Liver (tissue), 8 donors: ENCODE measurements at regions not wholly inside any gene's neighbourhood (a gene's known extent, or its start where the extent isn't known, plus 50 kb on each side); places are given as distances from the start of the nearest gene placed in this dataset.

Experiments used
- DNase-seq: peaks from one replicate; pipeline ENCODE4 v3.0.0-alpha.2; 2017; ENCODE audit warnings: low spot score
- H3K27ac ChIP-seq, 2 donors: one replicate each; pipeline ENCODE4 v1.7.0; 2013; ENCODE audit warnings: inconsistent platforms in 2 of 2, low read length in 2 of 2, control low read depth in 1 of 2, low read depth in 1 of 2, mild to moderate bottlenecking in 1 of 2
- H3K27me3 ChIP-seq, 4 donors: one replicate each; pipeline versions ENCODE4 v1.6.1 to v1.7.0; 2013; ENCODE audit warnings: low read length in 3 of 4, inconsistent platforms in 1 of 4, mild to moderate bottlenecking in 1 of 4, moderate library complexity in 1 of 4; ENCODE audit not compliant: control insufficient read depth in 4 of 4, insufficient read depth in 4 of 4
- H3K36me3 ChIP-seq, 4 donors: one replicate each; pipeline versions ENCODE4 v1.6.1 to v1.7.0; 2013; ENCODE audit warnings: low read length in 3 of 4, mild to moderate bottlenecking in 3 of 4, low read depth in 1 of 4, moderate library complexity in 1 of 4; ENCODE audit not compliant: control insufficient read depth in 4 of 4, insufficient read depth in 3 of 4
- H3K4me1 ChIP-seq, 4 donors: one replicate each; pipeline versions ENCODE4 v1.6.1 to v1.7.0; 2013; ENCODE audit warnings: low read length in 3 of 4, mild to moderate bottlenecking in 3 of 4, moderate library complexity in 1 of 4; ENCODE audit not compliant: control insufficient read depth in 4 of 4, insufficient read depth in 4 of 4
- H3K4me3 ChIP-seq, 3 donors: one replicate each; pipeline versions ENCODE4 v1.6.1 to v1.7.0; 2013; ENCODE audit warnings: low read length in 3 of 3, control low read depth in 1 of 3, low read depth in 1 of 3, mild to moderate bottlenecking in 1 of 3
- H3K9ac ChIP-seq, 2 donors: one replicate each; pipeline ENCODE4 v1.7.0; 2013; ENCODE audit warnings: low read length in 2 of 2, mild to moderate bottlenecking in 2 of 2, moderate library complexity in 2 of 2, control low read depth in 1 of 2, low read depth in 1 of 2
- H3K9me3 ChIP-seq, 4 donors: one replicate each; pipeline versions ENCODE4 v1.6.1 to v1.7.0; 2013; ENCODE audit warnings: low read length in 3 of 4; ENCODE audit not compliant: control insufficient read depth in 4 of 4
- ATF3 ChIP-seq: IDR thresholded peaks from 2 replicates; pipeline ENCODE4 v1.6.1; 2016; ENCODE audit warnings: antibody characterized with exemption
- CTCF ChIP-seq: fragments of 150-350 bp; IDR thresholded peaks from 2 replicates; pipeline ENCODE4 v1.5.1; 2017; ENCODE audit warnings: improper control_type of control experiment, low read depth, low read length; ENCODE audit not compliant: missing input control
- EGR1 ChIP-seq, 2 donors: IDR thresholded peaks; 2 replicates each; pipeline ENCODE4 v1.6.1; 2016 to 2018; ENCODE audit warnings: antibody characterized with exemption in 2 of 2, low read depth in 2 of 2
- FOXA1 ChIP-seq: IDR thresholded peaks from 2 replicates; pipeline ENCODE4 v1.6.1; 2016; ENCODE audit warnings: antibody characterized with exemption
- FOXA2 ChIP-seq: IDR thresholded peaks from 2 replicates; pipeline ENCODE4 v1.6.1; 2016; ENCODE audit warnings: antibody characterized with exemption
- HNF4A ChIP-seq, 2 donors: conservative IDR thresholded peaks; 2 replicates each; pipeline ENCODE4 v1.6.1; 2016; ENCODE audit warnings: antibody characterized with exemption in 2 of 2, mild to moderate bottlenecking in 2 of 2
- JUND ChIP-seq, 2 donors: IDR thresholded peaks; 2 replicates each; pipeline ENCODE4 v1.6.1; 2016; ENCODE audit warnings: antibody characterized with exemption in 2 of 2
- MAX ChIP-seq: IDR thresholded peaks from 2 replicates; pipeline ENCODE4 v1.6.1; 2016; ENCODE audit warnings: antibody characterized with exemption
- NR2F2 ChIP-seq: IDR thresholded peaks from 2 replicates; pipeline ENCODE4 v1.6.1; 2016; ENCODE audit warnings: antibody characterized with exemption
- RAD21 ChIP-seq, 2 donors: IDR thresholded peaks; 2 replicates each; pipeline ENCODE4 v1.6.1; 2016; ENCODE audit warnings: antibody characterized with exemption in 2 of 2, mild to moderate bottlenecking in 2 of 2
- REST ChIP-seq: IDR thresholded peaks from 2 replicates; pipeline ENCODE4 v1.6.1; 2016; ENCODE audit warnings: antibody characterized with exemption, mild to moderate bottlenecking
- RXRA ChIP-seq, 2 donors: IDR thresholded peaks; 2 replicates each; pipeline ENCODE4 v1.6.1; 2017 to 2018; ENCODE audit warnings: antibody characterized with exemption in 2 of 2, mild to moderate bottlenecking in 1 of 2
- SP1 ChIP-seq: IDR thresholded peaks from 2 replicates; pipeline ENCODE4 v1.6.1; 2018; ENCODE audit warnings: antibody characterized with exemption, mild to moderate bottlenecking
- TAF1 ChIP-seq: conservative IDR thresholded peaks from 2 replicates; pipeline ENCODE4 v1.6.1; 2016; ENCODE audit warnings: antibody characterized with exemption, mild to moderate bottlenecking
- YY1 ChIP-seq: IDR thresholded peaks from 2 replicates; pipeline ENCODE4 v1.6.1; 2016; ENCODE audit warnings: antibody characterized with exemption, mild to moderate bottlenecking
- ZBTB33 ChIP-seq: IDR thresholded peaks from 2 replicates; pipeline ENCODE4 v1.6.1; 2016; ENCODE audit warnings: antibody characterized with exemption
- WGBS: extraction: QIAGEN DNeasy Blood & Tissue Kit; methylation state at CpG from one replicate; pipeline ENCODE4 v1.1.7; 2013; 5-methylcytosine and 5-hydroxymethylcytosine counted together
- donor health status: healthy.
- donor health status: healthy.
- donor health status: healthy.
- donor health status: healthy.
- donor health status: healthy.

- Histone ChIP-seq H3K4me3 (no peak overlapping the region), H3K36me3 (no peaks in the 10 kb centered on the region), H3K9ac (no peak overlapping the region), H3K27ac (peak overlapping the region in 1 of 2 donors; percentile 21), H3K9me3 (no peaks in the 10 kb centered on the region), H3K27me3 (no peaks in the 10 kb centered on the region), H3K4me1 (peaks cover 0 to 18% (median 8%) of the 10 kb centered on the region in 4 donors)
- DNase-seq = no peak
- TF ChIP-seq TAF1 = no peak
- no peak for TF ChIP-seq SP1
- no peak for TF ChIP-seq REST
- TF ChIP-seq ZBTB33 = no peak
- TF ChIP-seq RXRA (IDR thresholded peaks at IDR 0.05) = peak in 1 of 2 donors; percentile 22
- peak in 1 of 2 donors; percentile 17 for TF ChIP-seq RAD21 (IDR thresholded peaks at IDR 0.05)
- no peak for TF ChIP-seq ATF3
- peak in 1 of 2 donors; percentile 29 for TF ChIP-seq HNF4A (conservative IDR thresholded peaks at IDR 0.05)
- TF ChIP-seq MAX = no peak
- no peak for TF ChIP-seq EGR1 (IDR thresholded peaks at IDR 0.05; ENCODE audit: low read depth in 2 of 2)
- TF ChIP-seq CTCF = no peak
- no peak for TF ChIP-seq YY1
- TF ChIP-seq NR2F2 = no peak
- TF ChIP-seq FOXA2 = peak; percentile 34
- TF ChIP-seq FOXA1 = no peak
- no peak for TF ChIP-seq JUND (IDR thresholded peaks at IDR 0.05)
- 22% methylated on average over 3 of the region's 3 CpGs for WGBS
Observed at GRCh38 chr1:65072845-65073244, 75.2 kb upstream of the AK4 start.
